ENCODE measurements at regions not wholly inside any gene's neighbourhood (a gene's known extent, or its start where the extent isn't known, plus 50 kb on each side); places are given as distances from the start of the nearest gene placed in this dataset.

GRCh38 chr2:200136655-200137054 is 169.8 kb upstream of the SPATS2L start:
- TF ChIP-seq CTCF (IDR thresholded peaks at IDR 0.05) (no peak), POLR2AphosphoS5 (IDR thresholded peaks at IDR 0.05) (no peak), POLR2A (IDR thresholded peaks at IDR 0.05; ENCODE audit: low read depth) (no peak)

Measured in esophagus muscularis mucosa (tissue), 3 donors.